Right ventricle myocardium inferior (tissue), 1 donor: ENCODE measurements at regions not wholly inside any gene's neighbourhood (a gene's known extent, or its start where the extent isn't known, plus 50 kb on each side); places are given as distances from the start of the nearest gene placed in this dataset.
"Not testable (repeated sequence)": the region's sequence is repeated elsewhere in the genome, so short reads cannot be mapped to it uniquely, and the experiment has no call there.

Experiments used
- ATAC-seq: fragments of 200-7000 bp; cut with Tn5 transposase; one replicate; pipeline ENCODE4 v1.9.1; 2020; ENCODE audit warnings: mild to moderate bottlenecking, moderate library complexity
- DNase-seq: peaks from one replicate; pipeline ENCODE4 v3.0.0; 2021; ENCODE audit errors: missing footprints
- intact Hi-C: fragments of 100-400 bp; cut with DNase I; formaldehyde crosslinking; loops from one replicate; pipeline ENCODE4 v1.11.0; 2022
- donor health status: DM: no; HTN: yes; CAD: no; lungs with severe emphysema.

DNA sequence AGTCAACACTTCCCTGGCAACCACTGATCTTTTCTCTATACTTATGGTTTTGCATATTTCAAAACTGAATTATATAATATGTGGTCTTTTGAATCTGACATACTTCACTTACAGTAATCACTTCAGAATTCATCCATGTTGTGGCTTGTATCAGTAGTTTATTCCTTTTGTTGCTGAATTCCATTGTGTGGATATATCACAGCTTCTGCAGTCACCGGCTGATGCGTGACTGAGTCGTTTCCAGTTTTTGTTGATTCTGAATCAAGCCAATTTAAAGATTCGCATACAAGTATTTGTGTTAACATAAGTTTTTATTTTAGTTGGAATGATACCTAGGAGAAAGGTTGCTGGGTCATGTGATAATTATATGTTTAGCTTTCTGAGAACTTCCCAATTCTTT, 672.5 kb upstream of the ANKRD30A start:
- intact Hi-C loops, result no loop called here
- ATAC-seq (no peak), DNase-seq (no peak)

DNA sequence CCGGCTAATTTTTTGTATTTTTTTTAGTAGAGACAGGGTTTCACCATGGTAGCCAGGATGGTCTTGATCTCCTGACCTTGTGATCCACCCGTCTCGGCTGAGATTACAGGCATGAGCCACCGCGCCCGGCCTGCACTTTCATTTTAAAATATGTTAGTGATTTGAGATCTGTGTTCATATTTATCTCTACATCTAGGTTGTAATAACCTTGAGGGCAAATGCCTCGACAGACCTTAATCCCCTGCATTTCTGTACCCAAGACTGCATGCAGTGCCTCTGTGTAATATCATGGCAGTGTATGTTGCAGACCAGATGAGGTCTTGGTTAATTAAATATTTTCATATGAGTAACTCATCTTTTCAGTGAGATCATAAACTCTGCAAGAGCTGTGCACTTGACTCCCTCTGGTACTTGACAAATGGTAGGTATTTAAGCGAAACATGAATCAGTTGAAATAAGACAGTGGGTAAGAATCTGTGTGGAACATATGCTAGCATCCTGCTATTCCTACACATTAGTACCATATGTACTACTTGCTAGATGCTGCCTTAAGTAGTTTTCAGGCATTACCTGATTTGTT, 673.9 kb upstream of the ANKRD30A start:
- intact Hi-C loops, result no loop called here
- no peak for ATAC-seq
- DNase-seq, result no peak

DNA sequence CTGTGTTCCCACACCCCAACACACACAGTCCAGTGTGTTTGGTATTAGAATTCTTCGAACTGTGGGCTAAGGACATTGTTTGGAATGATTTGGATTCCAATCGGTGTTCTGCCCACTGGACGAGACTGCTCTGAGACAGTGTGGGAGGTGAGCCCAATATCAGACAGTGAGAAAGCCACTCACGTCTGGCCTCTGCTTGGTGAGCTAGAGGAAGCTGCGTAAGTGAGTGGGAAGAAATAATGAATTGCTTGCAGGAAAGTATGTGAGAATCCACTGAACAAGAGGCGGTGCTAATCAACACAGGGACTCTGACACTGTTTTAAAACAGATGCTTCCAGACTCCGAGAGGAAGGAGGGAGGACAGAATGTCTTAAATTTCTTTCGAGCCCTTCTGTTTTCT, 675.0 kb upstream of the ANKRD30A start:
- intact Hi-C loops, result no loop called here
- DNase-seq (no peak), ATAC-seq (peak; percentile 87)

DNA sequence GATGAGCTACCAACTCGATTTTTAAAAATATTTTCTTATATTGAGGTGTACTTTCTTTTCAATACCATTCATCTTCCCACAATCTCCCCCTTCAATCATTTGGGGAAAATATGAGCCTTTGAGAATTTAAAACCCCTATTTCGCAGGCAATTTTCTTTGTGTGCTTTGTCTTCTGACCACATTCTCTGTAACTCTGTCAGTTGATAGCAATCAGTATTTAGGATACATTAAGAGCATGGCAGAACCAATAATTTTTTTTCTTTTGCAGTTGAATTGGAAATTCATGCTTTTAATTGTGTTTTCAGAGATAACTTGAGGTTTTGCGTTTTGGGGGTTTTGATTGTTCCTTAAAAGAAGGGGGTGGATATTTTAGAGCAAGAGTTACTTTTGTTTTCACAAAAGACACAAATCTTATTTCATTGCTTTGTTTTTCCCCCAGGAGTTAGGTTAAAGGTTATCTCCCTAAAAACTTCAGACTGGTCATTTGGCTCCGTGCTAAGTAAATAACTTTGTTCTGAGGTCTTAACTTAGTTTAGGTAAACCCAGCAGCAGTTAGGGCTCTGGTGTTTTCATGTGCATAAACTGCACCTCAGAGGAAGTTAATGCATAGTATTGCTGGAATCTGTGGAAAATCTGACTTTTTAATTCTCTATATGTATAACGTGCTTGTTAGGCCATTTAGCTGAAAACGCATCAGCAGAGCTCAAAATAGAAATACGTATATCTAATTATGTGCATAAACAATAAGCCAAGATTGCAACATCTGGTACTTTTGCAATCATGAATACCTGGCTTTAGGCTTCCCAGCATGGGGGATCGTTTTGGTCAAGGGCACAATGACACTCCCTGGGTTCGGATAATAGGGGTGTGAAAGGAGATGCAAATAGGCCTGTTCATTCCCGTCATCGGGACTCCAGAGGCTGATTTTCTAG, 676.4 kb upstream of the ANKRD30A start:
- no peak for ATAC-seq
- intact Hi-C loops, result no loop called here

DNA sequence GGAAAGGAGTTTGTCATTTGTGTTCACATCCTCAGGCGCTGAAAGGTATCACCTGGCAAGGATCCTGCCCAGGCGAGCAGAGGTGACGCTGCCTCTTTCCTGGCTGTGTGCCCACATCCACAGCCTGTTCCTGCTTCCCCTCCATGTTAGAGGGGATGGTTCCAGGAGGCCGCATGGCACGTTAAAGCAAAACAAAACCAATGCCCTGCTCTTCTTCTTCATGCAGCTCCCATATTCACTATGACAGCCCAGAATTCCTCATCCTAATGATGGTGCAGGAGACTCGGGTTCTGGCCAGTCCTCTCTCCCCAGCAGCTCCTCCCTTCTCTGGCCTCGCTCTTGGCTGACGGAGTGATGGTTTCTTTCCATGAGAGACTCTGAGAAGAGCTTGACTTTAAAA, 678.5 kb upstream of the ANKRD30A start:
- intact Hi-C loops, result loop anchor here (2.0 kb wide), 1 partner anchor 804 kb away; the partner anchor contains the start of gene FZD8
- peak; percentile 83 for ATAC-seq
- peak; percentile 75 for DNase-seq

More for the DNA sequence above, 676.4 kb upstream of the ANKRD30A start:
- DNase-seq, result no peak

DNA sequence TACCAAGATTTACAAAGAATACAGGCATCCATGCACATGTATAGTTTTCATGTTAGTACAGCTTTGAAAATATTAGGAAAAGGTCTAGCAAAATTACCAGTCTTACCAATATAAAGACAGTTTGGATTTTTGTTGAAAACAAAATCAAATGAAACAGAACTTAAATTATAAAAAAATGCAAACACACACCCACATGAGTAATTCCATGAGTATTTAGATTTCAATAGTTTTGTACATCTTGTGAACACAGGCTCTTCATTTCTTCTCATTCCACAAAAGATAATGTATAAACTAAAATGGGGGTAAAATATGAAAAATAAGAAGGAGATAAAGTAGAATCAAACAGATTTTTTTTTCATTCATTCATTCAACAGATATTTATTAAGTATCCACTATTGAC, 682.2 kb upstream of the ANKRD30A start:
- intact Hi-C loops, result no loop called here
- DNase-seq (no peak), ATAC-seq (no peak)

DNA sequence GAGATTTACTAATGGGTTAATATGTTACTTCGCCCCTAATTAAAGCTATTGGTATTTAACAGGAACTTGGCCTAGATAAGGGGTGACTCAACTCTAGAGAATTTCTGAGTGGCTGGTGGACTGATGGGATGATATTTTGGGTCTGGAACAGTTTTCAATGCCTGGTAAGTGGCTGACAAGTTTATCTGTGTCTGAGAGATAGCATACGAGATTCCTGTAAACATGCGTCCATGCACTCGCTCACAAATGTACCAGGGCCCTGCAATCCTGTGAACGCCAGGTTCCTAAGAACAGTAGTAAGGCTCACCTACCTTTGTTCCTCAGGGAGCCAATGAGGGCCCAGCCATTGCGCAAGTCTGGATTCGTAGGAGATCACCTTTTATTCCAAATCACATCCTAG, 683.8 kb upstream of the ANKRD30A start:
- peak; percentile 92 for ATAC-seq
- no peak for DNase-seq
- intact Hi-C loops, result no loop called here

DNA sequence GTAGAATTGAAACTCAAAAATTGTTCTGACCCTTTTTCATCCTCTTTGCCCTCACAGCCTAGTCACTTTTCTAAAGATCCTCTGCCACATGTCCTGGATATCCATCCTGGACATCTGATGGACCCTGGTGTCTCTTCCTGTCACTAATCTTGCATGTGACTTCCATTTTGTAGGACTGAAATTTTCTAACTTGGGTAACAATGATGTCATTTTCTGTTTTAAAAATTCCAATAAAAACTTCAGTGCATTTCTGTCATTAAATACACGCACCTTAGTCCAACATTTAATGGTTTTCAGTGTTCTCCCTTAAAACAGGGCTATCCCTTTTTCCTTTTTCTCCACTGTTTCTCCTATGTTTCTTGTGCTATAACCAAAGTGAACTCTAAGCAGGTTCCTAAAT, 684.9 kb upstream of the ANKRD30A start:
- DNase-seq (no peak), ATAC-seq (no peak)
- intact Hi-C loops, result no loop called here

DNA sequence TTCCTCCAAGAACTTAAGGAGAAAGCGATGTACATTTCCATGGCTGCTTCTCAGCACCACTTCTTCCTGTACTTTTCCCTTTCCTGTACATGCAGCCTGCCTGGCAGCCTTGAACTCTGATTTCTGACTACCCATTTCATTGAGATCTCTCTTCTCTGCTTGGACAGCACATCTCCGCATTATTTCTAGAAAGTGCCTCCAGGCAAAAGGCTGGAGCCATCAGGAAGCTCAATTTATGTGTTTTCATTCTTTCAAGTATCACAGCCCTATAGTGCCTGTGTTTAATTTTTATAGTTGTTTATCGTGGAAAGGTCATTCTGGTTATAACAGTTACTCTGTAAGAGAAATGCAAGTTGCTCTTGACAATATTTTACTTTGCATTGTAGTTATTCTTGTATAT, 688.0 kb upstream of the ANKRD30A start:
- no peak for ATAC-seq

DNA sequence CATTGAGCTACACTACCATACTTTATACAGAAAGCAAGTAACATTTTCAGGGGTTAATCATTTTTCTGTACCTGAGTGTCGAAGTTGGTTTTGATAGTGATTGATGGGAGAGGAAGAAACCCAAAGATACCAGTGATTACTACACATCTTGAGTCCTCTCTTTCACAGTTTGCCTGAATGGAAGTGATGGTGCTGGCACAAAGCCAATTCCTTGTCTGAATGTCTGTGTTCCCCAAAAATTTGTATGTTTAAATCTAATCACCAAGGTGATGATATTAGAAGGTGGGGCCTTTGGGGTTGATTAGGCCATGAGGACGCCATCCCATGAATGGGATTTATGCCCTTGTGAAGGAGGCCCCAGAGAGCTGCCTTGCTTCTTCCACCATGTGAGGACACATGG, 696.9 kb upstream of the ANKRD30A start:
- ATAC-seq (no peak), DNase-seq (no peak)
- intact Hi-C loops, result no loop called here

More for the DNA sequence above, 688.0 kb upstream of the ANKRD30A start:
- intact Hi-C loops, result no loop called here
- DNase-seq, result no peak

DNA sequence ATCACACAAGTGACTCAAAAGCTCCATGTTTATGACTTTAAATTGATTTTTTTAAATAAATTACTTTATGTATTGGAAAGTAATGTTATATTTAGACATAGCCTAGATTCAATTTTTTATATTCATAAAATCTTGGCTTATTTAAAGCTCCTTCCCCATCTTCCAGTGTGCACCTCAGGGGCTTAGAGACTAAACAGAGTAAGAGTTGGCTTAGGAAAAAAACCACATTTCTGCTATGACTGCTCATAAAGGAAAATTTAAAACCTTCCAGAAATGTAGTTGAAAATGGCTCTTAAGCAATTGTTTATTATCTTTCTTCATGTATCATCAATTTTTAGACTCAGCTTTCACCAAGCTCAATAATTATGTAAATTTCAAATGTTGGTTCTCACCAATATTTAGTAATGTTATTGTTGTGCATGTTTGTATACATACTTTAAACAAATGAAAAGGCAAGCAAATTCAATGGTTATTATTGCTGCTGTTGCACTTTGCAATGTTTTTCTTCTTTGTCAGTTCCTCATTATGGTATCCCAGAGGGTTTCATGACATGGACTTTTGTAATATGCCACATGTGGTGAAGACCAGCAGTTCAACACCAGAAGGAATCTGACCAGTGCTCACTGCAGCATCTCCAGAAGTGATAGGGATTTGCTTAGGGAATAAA, 700.1 kb upstream of the ANKRD30A start:
- ATAC-seq, result no peak
- DNase-seq, result no peak
- intact Hi-C loops, result no loop called here

DNA sequence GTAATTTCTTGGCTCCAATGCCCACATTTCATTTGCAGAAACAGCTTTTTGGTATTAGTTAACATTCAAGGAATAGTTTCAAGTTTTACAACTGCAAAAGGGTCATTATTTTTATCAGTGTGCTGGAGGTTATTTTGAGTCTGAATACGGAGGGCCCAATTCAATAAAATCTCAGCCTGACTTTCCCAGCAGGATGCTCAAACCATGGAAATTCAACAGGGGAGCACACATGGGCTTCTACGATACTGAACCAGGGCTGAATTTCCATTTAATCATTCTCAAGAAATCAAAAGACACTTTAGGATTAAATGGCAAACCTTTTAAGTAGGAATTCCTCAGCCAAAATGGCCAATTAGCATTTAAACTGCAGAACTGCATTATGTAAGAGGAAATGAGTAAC, 700.9 kb upstream of the ANKRD30A start:
- ATAC-seq, result no peak
- no peak for DNase-seq
- intact Hi-C loops, result no loop called here

DNA sequence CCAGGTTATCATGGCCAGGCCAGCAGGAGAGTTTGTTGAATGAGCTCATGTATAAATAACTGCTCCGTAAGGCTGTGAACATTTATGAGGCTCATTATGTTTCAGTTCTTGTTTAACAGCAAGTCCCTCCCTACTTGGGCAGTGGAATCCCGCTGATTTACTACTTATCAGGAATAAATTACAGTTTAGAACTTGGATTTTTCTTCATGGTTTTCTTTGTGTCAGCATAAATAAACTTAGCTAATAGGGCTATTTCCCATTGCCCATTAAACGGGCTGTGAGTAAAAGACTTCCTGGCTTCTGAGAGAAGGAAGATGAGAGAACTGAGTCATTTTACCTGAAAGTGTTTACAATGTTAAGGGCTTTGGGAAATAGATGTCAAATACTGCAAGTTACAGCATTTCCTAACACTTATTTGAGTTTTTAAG, 701.6 kb upstream of the ANKRD30A start:
- intact Hi-C loops, result no loop called here
- DNase-seq (no peak), ATAC-seq (no peak)

DNA sequence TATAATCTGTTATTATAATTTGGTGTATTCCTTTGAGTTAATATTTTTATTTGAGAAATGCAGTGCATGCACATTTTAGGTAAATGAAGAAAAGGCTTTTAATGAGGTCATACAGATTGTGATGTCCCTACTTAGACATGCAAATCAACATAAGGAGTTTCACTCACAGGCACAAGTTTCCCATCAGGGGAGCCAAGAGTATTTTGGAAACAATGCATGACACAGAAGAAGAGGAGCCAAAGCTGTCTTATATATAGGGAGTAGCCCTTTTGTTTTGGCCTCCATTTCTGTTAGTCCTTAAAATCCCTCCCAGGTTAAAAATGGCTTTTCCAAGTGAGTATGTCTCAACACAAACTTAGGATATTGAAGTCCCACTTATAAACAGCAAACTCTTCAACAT, 703.4 kb upstream of the ANKRD30A start:
- intact Hi-C loops, result no loop called here
- DNase-seq (no peak), ATAC-seq (no peak)

DNA sequence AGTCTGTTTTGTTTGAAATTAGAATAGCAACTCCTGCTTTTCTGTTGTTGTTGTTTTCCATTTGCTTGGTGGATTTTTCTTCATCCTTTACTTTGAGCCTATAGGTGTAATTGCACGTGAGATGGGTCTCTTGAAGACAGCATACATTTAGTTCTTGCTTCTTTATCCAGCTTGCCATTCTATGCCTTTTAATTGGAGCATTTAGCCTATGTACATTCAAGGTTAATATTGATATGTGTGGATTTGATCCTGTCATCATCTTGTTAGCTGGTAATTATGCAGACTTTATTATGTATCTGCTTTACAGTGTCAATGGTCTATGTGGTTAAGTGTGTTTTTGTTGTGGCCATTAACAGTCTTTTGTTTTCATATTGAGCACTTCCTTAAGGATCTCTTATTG, 708.9 kb upstream of the ANKRD30A start:
- intact Hi-C loops, result no loop called here
- no peak for ATAC-seq

DNA sequence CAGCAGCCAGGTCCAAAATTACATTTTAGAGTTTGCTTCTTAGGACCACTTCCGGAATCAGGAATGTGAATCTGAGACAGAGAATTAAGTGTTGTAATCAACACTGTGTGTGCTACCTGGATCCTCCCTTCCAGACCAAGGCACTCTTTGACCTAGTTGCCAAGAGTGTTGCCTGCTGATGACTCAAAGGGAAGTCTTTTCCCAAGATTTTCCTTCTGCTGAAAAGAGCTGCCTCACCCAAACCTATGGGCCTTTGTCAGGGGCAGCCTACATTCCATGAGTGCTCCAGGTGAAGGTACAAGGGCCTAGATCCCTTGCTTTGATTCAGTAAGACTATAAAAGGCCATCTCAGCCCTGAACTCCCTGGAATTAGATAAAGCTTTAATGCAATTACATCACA, 712.5 kb upstream of the ANKRD30A start:
- ATAC-seq (no peak), DNase-seq (no peak)
- intact Hi-C loops, result no loop called here

More for the DNA sequence above, 708.9 kb upstream of the ANKRD30A start:
- DNase-seq, result no peak

DNA sequence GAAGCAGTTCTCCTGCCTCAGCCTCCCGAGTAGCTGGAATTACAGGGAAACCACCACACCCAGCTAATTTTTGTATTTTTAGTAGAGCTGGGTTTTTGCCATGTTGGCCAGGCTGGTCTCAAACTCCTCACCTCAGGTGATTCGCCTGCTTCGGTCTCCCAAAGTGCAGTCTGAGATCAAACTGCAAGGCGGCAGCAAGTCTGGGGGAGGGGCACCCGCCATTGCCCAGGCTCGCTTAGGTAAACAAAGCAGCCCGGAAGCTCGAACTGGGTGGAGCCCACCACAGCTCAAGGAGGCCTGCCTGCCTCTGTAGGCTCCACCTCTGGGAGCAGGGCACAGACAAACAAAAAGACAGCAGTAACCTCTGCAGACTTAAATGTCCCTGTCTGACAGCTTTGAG, 725.2 kb upstream of the ANKRD30A start:
- ATAC-seq, intact Hi-C loops, DNase-seq: not testable (repeated sequence)

DNA sequence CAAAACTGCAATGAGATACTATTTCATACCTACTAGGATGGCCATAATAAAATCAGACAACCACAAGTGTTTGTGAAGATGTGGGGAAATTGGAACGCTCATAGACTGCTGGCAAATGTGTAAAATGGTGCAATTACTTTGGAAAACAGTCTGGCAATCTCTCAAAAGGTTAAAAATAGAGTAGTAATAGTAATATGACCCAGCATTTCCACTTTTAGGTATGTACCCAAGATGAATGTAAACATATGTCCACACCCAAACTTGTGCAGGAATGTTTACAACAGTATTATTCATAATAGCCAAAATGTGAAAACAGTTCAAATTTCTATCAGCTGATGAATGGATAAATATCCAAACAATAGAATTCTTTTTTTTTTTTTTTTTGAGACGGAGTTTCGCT, 731.6 kb upstream of the ANKRD30A start:
- ATAC-seq (no peak), DNase-seq (no peak)
- intact Hi-C loops, result no loop called here

DNA sequence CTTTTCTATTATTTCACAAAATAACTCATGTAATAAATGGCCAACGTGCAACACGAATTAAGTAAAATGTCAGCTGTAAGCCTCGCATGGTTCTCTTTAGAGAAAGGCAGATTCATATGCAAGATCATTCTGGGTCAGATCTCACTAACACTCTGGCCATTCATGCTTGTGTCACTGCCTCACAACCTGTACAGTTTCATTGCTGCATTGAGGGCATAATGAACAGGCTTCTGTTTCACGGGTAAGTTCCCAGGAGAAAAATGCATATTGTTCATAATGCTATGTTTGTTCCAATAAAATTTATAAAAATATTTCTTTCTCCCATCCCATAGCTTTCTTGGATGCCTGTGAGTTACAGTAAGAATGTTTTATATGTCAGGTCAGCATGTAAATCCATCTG, 734.0 kb upstream of the ANKRD30A start:
- ATAC-seq, result no peak
- no peak for DNase-seq
- intact Hi-C loops, result no loop called here

DNA sequence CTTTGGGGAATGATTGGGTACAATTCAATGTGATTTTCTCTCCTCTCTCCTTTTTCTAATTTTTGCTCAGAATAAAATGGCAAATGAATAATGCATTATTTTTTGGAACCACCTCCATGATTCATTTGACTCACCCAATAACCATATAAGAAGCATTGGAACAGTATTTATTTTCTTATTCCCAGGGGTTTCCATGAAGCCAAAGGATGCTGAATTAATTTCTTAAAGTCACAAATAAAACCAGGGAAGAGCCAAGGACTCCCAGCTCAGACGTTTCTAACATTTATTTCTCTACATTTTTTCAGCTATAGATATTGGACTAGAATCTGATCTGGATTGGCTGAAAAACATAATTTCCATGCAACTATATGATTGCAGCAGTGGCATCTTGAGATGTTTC, 735.2 kb upstream of the ANKRD30A start:
- no peak for ATAC-seq
- intact Hi-C loops, result no loop called here
- no peak for DNase-seq
